ENCODE measurements at regions not wholly inside any gene's neighbourhood (a gene's known extent, or its start where the extent isn't known, plus 50 kb on each side); places are given as distances from the start of the nearest gene placed in this dataset.
"Not testable (repeated sequence)": the region's sequence is repeated elsewhere in the genome, so short reads cannot be mapped to it uniquely, and the experiment has no call there.

DNA sequence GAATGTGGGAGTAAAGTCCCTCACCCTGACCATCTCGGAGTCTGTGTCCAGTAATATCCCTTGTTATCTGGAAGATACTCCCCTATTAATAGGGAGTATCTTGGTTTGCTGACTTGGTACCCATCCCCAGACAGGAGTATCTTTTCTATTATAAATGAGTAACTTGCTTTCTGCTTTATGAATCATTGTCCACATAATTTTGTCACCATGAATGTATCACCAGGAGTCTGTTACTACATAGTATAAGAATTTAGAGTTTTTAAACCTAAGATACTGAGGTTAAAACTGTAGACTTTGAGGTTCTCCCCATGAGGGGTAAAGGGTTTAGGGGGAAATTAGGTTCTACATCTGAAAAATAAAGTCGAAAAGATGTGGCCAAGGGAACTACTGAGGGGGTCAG, 175.6 kb downstream of the FCRL5 start:
- H3K4me3 ChIP-seq (ENCODE audit: low read length) = no peak overlapping the region
- TF ChIP-seq CTCF (IDR thresholded peaks at IDR 0.05; ENCODE audit: low read depth, low read length, poor library complexity, severe bottlenecking) = no peak
- TF ChIP-seq EZH2phosphoT487 (IDR thresholded peaks at IDR 0.05; ENCODE audit: borderline replicate concordance, low read length) = no peak

DNA sequence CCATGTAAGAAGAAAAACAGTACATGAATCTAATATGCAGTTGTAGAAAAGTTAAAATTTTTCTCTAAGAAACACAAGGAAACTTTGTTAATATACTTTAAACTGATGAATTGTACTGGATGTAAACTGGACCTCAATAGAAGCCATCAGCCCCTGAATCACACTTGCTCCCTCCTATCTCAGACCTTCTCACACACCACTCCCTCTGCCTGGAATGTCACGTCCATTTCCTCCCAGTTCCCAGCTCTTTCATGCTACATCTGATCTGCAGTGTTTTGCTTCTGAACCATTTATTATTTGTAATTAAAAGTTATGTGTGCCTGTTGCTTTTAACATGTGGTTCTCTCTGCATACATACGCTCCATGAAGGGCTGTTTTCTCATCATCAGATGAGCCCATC, 180.0 kb downstream of the FCRL5 start:
- H3F3A ChIP-seq (ENCODE audit: control insufficient read depth, insufficient read depth); H4K20me1 ChIP-seq (ENCODE audit: control insufficient read depth, insufficient read depth, low read depth, low read length); H3K4me1 ChIP-seq (ENCODE audit: control insufficient read depth, low read length); H3K9me3 ChIP-seq (ENCODE audit: control insufficient read depth, insufficient read depth, low read length); H3K36me3 ChIP-seq (ENCODE audit: control insufficient read depth, low read length); H3K4me2 ChIP-seq (ENCODE audit: low read length); H3K79me2 ChIP-seq (ENCODE audit: control insufficient read depth, low read length); H3K9me2 ChIP-seq (replicated peaks; ENCODE audit: control insufficient read depth, low read length); H3K27ac ChIP-seq (ENCODE audit: low read depth, low read length); H3K4me3 ChIP-seq (ENCODE audit: low read length): not testable (repeated sequence)
- H3K27me3 ChIP-seq (ENCODE audit: control insufficient read depth, low read length) = peaks cover 15% of the 10 kb centered on the region

More for the DNA sequence above, 175.6 kb downstream of the FCRL5 start:
- Histone ChIP-seq H3K27ac (ENCODE audit: low read depth, low read length) (no peak overlapping the region), H3K4me2 (ENCODE audit: low read length) (no peak overlapping the region), H4K20me1 (ENCODE audit: control insufficient read depth, insufficient read depth, low read depth, low read length) (no peaks in the 10 kb centered on the region), H3K9me3 (ENCODE audit: control insufficient read depth, insufficient read depth, low read length) (no peaks in the 10 kb centered on the region), H3K4me1 (ENCODE audit: control insufficient read depth, low read length) (no peaks in the 10 kb centered on the region), H3K27me3 (ENCODE audit: control insufficient read depth, low read length) (peaks cover 33% of the 10 kb centered on the region), H3K9me2 (replicated peaks; ENCODE audit: control insufficient read depth, low read length) (no peaks in the 10 kb centered on the region), H3K79me2 (ENCODE audit: control insufficient read depth, low read length) (no peaks in the 10 kb centered on the region), H3F3A (ENCODE audit: control insufficient read depth, insufficient read depth) (no peaks in the 10 kb centered on the region), H3K36me3 (ENCODE audit: control insufficient read depth, low read length) (no peaks in the 10 kb centered on the region)

- H3K4me1 ChIP-seq (ENCODE audit: control insufficient read depth, low read length) = no peaks in the 10 kb centered on the region
- no peaks in the 10 kb centered on the region for H3K9me2 ChIP-seq (replicated peaks; ENCODE audit: control insufficient read depth, low read length)
- no peaks in the 10 kb centered on the region for H3K79me2 ChIP-seq (ENCODE audit: control insufficient read depth, low read length)
- H3F3A ChIP-seq (ENCODE audit: control insufficient read depth, insufficient read depth) = no peaks in the 10 kb centered on the region
- no peak for TF ChIP-seq EZH2phosphoT487 (IDR thresholded peaks at IDR 0.05; ENCODE audit: borderline replicate concordance, low read length)
- no peak for TF ChIP-seq CTCF (IDR thresholded peaks at IDR 0.05; ENCODE audit: low read depth, low read length, poor library complexity, severe bottlenecking)
- H3K4me3 ChIP-seq (ENCODE audit: low read length) = no peak overlapping the region
- H4K20me1 ChIP-seq (ENCODE audit: control insufficient read depth, insufficient read depth, low read depth, low read length) = no peaks in the 10 kb centered on the region
- H3K36me3 ChIP-seq (ENCODE audit: control insufficient read depth, low read length) = no peaks in the 10 kb centered on the region
- H3K27ac ChIP-seq (ENCODE audit: low read depth, low read length) = no peak overlapping the region
- no peak overlapping the region for H3K4me2 ChIP-seq (ENCODE audit: low read length)
- H3K9me3 ChIP-seq (ENCODE audit: control insufficient read depth, insufficient read depth, low read length) = no peaks in the 10 kb centered on the region
- peaks cover 13% of the 10 kb centered on the region for H3K27me3 ChIP-seq (ENCODE audit: control insufficient read depth, low read length)
These were observed 180.5 kb downstream of the FCRL5 start for GRCh38 chr1:157371826-157372225.

DNA sequence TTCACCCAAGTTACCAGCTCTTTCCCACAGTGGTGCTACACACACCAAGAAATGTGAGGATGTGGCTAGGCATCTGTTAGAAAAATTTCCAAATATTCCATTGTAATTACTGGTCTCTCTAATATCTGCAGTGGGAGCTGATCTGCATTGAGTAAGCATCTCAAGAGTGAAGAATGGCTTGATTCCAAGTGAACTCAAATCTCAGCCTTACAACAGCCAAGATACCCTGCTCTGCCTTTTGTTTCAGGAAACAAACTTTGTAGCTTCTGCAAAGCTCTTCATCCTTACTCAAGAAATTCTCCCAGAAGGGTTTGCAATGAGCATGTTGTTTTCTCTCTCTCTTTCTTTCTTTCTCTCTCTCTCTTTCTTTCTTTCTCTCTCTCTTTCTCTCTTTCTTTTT, 181.1 kb downstream of the FCRL5 start:
- H3K9me3 ChIP-seq (ENCODE audit: control insufficient read depth, insufficient read depth, low read length) = no peaks in the 10 kb centered on the region
- no peaks in the 10 kb centered on the region for H3K4me1 ChIP-seq (ENCODE audit: control insufficient read depth, low read length)
- no peaks in the 10 kb centered on the region for H3F3A ChIP-seq (ENCODE audit: control insufficient read depth, insufficient read depth)
- H3K79me2 ChIP-seq (ENCODE audit: control insufficient read depth, low read length) = no peaks in the 10 kb centered on the region
- peaks cover 12% of the 10 kb centered on the region for H3K27me3 ChIP-seq (ENCODE audit: control insufficient read depth, low read length)
- H3K36me3 ChIP-seq (ENCODE audit: control insufficient read depth, low read length) = no peaks in the 10 kb centered on the region
- TF ChIP-seq CTCF (IDR thresholded peaks at IDR 0.05; ENCODE audit: low read depth, low read length, poor library complexity, severe bottlenecking) (no peak), EZH2phosphoT487 (IDR thresholded peaks at IDR 0.05; ENCODE audit: borderline replicate concordance, low read length) (no peak)
- no peaks in the 10 kb centered on the region for H4K20me1 ChIP-seq (ENCODE audit: control insufficient read depth, insufficient read depth, low read depth, low read length)
- H3K4me3 ChIP-seq (ENCODE audit: low read length) = no peak overlapping the region
- no peak overlapping the region for H3K4me2 ChIP-seq (ENCODE audit: low read length)
- no peak overlapping the region for H3K27ac ChIP-seq (ENCODE audit: low read depth, low read length)
- H3K9me2 ChIP-seq (replicated peaks; ENCODE audit: control insufficient read depth, low read length) = no peaks in the 10 kb centered on the region
